NK-92 (cell line): ENCODE measurements at regions not wholly inside any gene's neighbourhood (a gene's known extent, or its start where the extent isn't known, plus 50 kb on each side); places are given as distances from the start of the nearest gene placed in this dataset.

Source experiments
- DNase-seq: peaks from one replicate; lab custom pipeline; 2025; ENCODE audit not compliant: unreplicated experiment; lab: John Stamatoyannopoulos, UW

DNA sequence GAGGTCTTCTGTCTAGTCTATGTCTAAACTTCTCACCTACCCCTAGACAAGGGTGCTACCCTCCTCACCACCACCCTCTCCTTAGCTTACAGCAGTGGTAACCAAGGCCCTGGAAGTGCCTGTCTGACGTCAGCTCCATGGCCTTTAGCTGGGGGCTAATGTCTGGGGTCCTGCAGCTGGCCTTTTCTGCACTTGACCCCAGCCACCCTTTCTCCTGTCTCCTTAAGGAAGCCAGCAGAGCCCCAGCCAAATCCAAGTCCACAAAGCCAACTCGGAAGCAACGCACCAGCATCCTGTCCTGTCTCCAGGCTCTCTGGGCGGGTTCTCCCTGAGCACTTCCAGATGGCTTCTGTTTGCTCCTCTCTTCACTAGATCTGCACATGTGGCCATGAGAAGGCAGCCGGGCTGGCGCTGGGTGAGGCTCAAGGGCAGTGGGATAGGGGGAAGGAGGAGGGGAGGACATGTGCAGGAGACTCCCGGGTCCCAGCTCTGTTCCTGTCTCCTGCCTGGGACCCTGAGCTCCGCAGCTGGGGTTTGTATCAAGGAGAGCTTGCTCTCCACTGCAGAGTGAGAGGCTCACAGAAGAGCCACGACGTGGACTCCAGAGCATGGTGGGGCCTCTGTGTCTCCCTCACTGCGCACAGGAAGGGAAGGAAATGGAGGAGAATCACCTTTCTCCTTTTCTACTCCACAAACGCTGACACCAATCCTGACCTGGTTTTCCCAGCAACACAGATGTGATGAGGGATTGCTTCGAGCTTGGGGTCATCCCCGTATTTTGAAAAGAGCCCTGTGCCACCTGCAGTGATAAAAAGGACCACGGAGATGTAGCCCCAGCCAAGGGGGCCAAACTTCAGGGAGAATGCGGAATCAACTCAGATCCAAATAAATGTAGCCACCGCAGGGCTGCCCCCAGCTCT, 204.2 kb downstream of the USP12 start:
- no peak for DNase-seq

DNA sequence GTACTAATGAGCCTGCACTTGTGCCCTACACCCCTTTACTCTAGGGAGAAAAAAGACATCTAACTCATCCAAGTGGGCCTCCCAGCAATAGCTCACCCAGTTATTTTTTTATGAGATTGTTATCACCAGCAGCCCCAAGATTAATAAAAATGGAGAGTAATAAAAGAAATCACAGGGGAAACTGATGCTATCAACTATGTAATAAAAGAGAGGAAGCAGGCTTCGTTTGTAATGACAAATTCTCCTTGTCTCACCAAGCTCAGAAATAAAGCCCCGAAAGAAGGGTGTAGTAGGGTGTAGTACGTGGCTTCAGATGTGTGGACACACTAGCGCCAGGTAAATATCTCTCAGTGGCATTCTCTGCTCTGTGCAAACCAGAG, 204.9 kb downstream of the USP12 start:
- DNase-seq: no peak

DNA sequence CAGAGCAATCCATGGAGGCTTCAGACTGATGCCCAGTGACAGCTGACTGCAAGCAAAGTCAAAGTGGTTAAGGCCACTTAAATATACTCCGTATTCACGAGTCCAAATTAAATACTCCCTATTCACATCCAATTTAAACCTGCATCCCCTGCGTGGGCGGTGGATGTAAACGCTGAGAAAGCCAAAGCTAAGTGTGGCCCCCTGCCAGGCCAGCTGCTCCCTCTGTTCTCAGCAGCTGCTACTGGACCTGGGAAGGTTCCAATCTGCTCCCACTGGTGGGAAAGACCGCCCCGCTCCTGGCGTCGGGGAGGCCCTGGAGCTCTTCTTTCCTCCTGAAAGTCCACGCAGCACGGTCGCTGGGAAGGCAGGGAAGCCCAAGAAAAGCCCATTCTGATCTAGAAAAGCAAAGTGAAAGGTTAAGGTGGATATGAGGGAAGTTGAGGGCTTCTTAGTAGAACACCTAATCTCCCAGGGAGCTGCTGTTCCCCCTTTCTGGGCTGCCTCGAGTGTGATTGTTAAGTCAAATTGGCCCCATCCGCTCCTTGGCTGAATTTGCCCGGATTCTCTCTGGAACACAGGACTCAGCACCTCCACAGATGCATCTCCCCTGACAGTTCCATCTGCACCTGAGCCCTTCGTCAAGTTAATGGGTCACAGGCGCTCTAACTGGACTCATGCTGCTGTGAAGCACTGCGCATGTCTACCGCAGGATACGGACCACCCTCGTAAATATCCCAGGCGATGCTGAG, 205.5 kb downstream of the USP12 start:
- no peak for DNase-seq

DNA sequence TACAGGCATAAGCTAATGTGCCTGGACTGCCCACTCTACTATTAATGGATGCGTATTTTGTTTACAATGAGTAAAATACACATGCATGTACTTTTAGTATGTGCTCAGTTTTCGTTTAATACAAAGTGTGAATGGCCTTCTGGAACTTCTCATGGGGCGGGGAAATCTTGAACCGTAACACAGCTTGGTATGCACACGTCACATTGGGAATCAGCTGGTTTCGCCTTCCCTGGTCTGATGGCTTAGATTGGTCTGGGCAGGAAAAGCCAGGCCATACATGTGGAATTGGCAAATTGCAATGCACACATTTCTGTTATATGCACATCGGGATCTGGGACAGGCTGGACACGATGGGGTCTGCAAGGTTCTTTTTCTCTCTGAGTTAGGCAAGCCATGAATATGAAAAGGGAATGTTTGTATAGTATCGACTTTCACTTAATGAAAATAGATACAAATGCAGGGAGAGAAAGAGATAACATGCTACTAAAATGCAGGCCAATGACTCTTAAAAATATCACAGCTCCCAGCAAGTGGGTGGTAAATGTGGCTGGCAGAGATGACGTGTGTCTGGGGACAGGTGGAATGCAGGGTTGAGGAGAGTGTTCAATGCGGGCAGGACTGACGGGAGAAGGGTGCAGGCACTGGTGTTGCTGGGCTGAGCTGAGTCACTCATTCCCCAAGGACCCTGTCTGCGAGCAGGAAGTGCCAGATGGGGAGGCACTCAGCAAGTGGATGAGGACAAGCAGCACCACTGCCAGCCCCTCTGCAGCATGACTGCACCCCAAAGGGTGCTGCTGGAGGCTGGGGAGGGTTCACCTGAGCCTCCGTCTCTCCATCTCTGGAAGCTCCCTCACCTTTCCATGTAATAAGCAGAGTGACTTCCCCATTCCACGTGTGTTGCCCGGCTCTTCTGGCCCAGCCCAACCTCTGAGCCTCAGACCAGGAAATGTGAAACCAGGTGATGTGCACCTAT, 204.0 kb upstream of the GPR12 start:
- no peak for DNase-seq

DNA sequence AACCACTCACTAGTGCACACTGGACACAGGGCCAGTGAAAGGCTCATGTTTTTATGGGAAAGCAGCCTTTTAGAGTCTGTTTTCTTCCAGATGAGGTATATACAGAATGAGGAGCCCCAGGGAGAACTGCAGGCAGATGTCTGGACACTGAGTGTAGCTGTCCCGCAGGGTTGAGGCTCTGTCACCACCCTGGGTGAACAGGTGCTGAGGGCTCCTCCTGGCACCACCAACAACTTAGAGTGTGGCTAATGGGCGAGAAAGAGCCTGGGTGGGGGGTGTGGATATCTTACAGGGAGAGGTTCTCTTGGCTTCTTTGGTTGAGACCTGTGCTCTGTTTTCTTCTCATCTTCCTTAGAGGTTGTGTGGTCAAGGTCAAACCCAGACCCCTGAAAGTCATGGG, 202.1 kb upstream of the GPR12 start:
- no peak for DNase-seq

DNA sequence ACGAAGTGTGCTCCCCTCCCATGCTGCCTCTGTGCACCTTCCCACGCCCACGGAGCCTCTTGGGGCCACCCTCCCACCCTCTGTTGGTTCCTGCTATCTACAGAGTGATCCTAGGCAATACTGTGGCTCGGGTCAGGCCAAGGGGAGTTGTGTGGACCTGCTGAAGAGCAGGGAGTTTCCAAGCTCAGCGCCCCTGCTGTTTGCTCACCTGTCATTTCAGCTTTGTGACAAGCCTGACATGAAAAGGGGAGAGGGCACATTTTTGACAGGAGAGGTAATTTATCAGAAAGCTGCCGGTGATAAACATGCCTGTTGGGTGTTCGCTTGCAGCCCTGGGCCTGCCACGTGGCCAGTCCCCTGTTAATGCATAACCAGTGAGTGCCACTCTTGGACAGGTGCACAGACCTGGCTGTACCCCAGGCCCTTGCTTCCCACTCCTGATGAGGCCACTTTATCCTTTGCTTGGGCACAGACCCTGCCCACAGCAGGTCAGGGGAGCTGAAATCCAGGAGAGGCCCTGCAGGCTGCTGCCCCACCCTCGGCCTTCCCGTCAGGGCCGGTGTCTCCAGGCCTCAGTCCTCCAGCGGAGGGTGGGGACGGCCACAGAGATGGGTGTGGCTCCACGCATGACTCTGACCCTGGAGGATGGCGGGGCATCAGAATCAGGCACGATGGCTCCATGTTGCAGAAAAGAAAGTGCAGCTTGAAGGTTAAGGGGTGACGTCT, 201.5 kb upstream of the GPR12 start:
- no peak for DNase-seq

DNA sequence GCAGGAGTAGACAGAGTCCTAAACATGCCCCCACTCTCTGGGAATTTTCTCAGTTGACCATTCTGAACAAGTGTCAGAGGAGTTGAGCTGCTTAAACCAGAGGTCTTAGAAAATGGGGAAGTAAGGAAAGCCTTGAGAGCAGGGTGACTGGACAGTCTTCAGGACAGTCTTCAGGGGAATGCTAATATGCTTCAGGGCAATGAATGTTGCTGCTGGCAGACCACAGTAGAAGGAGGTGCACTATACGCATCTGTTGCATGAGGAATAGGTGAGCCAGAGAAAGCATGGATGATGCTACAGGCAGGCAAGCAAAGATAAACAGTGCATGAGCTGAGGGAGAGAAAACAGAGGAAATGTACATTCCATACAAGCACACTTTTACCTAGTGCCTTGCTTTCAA, 196.6 kb upstream of the GPR12 start:
- no peak for DNase-seq

DNA sequence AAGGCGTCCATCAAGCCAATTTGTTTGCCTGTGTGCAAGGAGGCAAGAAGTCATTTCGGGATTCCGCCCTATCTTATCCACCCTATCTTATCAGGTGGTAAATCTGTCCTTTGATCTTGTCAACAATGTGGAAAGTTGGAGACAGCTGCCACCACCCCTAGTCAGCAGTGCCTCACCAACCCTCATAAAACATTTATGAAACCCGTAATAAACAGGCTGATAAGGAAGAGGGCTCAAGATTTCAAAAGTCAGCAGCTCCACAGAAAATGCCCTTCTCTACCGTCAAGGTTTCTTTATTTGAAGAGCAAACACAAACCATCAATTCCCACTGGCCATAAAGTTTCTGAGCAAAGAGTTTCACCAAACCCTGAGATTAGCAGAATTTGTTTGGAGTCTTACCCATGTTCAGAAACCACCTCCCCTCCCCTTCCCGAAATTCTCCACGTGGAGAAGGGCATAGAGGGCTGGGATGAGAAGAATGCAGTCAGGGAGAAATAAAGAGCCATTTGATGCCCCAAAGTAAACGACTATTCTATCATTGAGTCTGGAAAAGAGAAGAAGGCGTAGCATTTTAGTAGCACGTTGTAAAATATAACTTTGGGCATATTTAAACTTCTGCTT, 196.0 kb upstream of the GPR12 start:
- no peak for DNase-seq

DNA sequence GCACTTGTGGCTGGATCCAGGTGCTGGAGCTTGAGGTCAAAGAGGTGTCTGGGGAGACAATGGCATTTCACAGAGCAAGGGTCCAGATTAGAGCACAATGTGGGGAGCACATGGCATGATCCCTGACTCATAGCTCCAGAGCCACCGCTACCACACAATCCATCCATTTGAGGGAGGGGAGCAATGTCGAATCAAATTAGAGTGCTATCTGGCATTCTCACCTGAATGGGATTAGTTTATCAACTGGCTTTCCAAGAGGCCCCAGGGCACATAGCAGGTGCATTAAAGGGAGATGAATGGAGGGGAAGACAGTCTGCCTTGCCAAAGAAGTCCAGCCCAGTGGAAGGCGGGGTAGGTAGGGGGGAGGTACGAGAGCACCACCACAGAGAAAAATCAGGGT, 194.4 kb upstream of the GPR12 start:
- DNase-seq: no peak

DNA sequence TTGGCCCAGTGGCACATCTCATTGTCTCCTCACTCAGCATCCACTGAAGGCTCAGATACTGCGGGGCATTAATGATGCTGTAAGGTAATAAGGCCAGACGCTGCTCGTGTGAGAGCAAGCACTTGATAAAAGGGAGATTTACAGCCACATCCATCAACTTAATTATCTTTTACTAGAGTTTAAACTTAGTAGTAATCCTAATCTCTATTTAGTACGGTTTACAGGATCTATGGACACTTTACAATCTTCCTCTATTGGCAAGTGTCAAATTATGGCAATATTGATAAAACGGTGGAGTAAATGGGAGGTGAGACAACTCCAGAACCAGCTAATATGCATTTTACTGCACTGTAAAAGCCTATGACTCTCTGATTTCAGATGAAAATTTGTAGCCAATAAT, 192.7 kb upstream of the GPR12 start:
- DNase-seq: no peak

DNA sequence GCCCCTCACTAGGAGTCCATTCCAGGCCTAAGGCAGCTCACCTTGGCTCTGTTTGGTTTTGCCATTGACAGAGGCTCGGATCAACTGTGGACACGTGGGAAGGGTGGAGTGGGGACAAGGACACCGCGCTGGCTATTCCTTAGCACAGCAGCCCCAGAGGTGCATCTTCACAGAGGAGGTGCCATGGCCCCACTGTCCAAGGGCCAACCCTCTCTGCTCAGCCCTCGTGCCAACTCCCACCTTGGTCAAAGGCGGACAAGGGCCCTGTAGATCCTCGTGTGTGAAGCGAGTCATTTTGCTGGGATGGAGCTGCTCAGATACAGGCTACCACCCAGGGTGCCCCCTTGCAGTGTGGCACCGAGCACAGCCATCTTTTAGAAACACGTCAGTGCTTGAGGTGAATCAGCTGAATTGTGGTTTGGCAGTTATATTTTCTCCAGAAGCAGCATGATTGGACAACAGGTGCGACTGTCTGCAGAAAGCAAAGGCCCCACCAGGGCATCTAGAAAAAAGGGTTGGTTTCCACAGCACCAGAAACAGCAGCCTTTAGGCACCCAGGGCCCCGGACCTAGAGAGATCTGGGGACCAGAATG, 192.1 kb upstream of the GPR12 start:
- DNase-seq: no peak

DNA sequence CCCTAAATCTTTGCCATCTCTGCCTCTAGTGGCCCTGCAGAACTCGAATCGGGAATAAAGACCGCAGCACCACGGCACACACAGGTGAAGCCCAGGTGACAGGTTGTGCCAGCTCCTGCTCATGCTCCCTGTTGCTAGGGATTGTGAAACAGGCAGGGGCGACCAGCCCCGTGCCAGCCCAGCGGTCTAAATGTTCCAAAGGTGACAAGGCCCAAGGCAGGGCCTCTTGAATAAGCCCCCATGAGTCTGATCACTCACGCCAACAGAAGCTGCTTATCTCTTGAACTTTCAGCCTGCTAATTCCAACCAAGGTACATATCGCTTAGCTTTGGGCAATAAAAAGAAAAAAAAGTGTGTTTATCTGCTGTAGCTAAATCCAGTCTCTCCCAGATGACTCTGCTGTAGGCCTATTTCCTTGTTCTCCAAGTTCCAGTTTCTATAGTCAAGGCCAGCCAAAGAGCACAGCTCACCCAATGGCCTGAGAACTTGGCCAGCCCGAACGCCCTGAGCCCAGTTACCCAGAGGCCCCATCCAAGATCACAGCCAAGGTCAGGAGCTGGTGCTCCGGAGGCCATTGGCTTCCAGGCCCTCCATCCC, 191.1 kb upstream of the GPR12 start:
- DNase-seq: no peak

DNA sequence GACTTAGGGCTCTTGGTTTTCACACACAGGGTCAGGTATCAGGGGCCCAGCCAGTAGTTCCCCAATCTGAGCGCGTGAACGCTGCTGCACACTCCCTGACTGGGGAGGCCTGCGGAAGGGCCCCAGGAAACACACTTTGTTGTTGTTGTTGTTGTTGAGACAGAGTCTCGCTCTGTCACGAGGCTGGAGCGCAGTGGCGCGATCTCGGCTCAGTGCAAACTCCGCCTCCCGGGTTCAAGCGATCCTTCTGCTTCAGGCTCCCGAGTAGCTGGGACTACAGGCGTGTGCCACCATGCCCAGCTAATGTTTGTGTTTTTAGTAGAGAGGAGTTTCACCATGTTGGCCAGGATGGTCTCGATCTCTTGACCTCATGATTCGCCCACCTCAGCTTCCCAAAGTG, 190.4 kb upstream of the GPR12 start:
- DNase-seq: no peak

DNA sequence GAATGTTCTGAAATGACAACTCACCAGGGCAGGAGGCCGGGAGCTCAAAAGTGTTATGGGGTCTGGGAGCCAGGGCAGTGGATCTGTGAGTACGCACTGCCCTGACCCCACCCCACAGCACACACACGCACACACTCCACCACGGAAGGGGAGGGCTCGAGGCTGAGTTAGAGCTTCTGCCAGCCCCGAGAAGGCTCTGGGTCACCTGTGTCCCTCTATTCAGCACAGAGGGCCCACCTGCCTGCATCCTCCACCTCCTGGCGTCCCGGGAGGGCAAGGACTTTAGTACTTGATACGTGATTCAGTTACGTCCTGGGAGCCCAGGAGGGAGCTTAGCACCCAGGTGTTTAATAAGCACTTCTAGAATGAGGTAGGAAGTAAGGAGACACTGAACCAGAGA, 190.0 kb upstream of the GPR12 start:
- DNase-seq: no peak

DNA sequence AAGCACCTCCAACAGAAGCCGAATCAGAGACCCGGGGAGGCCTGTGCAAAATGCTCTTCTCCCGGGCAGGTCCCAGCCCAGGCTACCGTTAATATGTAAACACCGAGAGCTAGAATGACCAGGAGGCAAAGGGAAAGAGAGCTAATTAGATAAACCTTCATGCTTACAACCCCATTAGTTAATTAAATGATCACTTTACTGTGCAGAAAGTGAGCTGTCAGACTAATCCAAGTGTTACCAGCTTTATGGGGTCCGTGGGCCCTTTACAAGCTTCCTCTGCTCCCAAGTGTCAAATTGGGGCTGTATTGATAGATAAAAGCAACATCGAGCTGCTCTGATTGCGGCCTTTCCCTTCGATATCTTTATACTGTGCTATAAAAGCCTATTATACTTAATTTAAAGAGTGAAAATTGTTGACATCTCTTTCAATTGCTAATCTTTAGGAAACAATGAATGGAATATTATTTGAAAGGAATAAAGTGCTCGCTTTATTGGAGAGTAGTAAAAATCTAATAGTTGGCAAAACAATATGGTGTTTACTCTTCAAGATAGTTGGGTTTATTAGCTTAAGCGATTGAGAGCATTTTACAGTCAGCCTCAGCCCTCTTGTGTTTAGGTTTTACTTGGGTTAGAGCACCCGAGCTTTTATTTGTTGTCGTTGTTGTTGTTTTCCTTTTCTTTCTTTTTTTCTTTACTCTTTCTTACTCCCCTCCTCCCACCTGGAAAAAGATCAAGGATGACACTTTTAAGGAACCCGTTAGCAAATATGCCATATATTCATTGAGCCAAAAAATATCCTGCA, 189.3 kb upstream of the GPR12 start:
- DNase-seq: no peak

DNA sequence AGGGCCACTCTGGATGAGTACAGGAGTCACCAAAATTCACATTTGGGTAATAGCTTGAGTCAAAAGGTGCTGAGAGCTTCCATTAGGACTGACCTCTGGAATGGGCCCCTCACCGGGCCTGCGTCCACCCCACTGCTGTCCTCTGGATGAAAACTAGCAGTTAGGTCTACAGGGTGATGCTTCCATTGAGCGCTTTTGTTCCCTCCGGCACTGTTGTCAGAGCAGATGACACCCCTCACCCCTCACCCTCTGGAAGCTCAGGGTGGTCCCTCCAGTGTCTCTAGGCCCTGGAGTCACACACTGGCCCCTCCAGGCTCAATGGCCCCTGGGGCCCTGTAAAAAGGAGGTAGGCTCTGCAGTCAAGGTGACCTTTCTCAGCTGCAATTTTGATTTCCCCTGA, 187.8 kb upstream of the GPR12 start:
- DNase-seq: no peak

DNA sequence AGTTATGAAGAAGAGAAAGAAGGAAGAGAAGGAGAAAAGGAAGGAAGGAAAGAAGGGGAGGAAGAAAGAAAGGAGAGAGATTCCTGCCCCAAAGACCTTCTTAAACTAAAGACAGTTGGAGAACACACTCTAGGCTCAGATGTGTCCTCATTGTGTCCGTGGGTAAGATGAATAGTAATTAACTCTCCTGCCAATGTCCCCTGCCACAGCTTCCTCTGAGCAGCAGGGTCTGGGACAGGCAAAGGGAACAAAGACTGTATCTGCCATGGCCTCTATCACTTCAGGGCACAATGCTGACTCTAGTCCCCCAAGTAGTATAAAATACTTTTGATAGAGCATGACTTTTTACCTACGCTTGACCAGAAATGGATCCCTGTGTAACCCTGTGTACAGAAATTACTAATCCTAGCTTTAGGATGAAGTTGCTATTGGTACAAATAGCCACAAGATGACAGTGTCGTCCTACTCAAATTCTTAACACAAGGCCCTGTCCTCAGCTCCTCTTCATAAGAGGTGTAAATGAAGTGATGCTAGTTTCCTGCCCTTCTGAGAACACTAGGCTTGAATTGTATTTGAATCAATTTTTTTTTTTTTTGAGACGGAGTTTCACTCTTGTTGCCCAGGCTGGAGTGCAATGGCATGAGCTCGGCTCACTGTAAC, 186.2 kb upstream of the GPR12 start:
- DNase-seq: no peak

DNA sequence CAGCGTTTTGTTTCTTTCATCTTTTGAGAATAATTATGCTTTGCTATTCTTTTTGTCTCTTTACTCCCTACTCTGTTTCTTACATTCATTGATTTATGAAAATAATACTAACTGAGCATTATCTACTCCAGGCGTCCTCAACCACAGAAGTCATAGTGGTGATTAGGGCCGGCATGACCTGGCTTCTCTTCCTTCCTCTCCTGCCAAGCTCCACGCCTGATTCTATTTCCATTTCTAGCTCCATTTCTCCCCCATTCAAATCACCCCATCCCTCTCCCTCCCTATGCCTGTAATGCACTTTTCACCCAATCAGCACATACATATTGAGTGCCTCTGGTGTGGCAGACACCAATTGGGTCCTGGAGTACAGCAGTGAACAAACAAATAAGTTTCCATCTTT, 183.2 kb upstream of the GPR12 start:
- no peak for DNase-seq
